GM18909 (cell line): ENCODE measurements at regions not wholly inside any gene's neighbourhood (a gene's known extent, or its start where the extent isn't known, plus 50 kb on each side); places are given as distances from the start of the nearest gene placed in this dataset.
"Not testable (repeated sequence)": the region's sequence is repeated elsewhere in the genome, so short reads cannot be mapped to it uniquely, and the experiment has no call there.

Experiments
- ATAC-seq: cut with Tn5 transposase; IDR thresholded peaks from one replicate; pipeline ENCODE4 v1.9.1; 2021; ENCODE audit warnings: mild to moderate bottlenecking; ENCODE audit not compliant: unreplicated experiment, poor library complexity

DNA sequence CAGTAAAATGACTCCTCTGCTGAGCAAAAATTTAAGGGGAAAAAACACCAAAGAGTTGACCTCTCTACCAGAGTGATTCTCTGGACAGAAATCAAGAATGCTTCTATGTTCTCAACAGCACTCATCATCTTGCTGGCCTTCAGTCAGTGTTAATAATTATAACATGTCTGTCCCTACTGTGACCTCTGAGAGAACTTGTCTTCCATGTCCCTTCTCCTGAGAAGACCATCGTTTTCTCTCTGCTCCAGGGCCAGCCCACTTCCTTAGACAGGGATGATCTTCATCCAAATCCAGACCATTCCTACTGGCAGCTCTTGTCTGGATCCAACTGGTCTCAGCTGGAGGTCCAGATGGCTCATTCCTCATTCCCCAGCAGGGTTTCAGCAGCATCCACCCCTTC lies 139.0 kb upstream of the NECTIN3 start:
- ATAC-seq, result no peak

DNA sequence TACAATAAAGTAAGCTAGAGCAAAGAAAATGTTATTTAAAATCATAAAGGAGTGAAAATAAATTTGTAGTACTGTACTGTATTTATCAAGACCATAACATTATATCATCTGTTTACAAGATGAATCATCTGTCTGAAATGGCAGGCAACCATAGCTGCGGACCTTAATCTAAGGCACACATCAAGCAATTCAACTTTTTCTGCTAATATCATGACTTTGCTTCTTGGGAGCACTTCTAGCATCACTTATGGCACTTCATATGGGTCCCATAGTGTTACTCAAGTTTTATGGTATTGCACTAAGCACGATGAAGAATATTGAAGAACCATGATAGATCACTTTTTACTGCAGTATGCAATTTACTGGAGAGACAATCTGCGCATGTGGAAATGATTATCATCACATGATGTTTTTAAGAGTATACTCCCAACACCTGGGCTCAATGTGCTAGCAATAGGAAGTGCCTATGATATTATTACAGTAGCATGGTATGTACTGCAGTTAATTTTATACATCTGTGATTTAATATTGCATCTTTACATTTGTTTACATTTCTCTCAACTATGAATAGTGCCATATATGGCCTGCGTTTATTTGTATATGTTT lies 137.7 kb upstream of the NECTIN3 start:
- no peak for ATAC-seq

DNA sequence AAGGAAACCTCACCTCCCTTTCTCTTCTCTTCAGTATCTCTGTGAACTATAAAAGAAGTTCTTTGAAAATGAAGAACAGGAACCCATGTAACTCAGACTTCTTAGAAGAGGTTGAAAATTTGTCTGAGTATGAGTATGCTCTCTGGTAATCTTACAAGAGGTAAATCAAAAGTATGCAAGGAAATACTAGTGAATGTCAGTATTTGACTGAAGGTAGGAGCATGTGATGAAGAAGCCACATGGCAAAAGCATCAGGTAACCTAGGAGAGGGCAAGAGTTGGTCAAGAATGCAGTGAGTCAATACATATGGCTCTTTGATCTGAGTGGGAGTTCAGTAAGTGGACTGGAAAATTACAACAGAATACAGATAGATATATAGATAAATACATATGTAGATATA lies 133.0 kb upstream of the NECTIN3 start:
- no peak for ATAC-seq

DNA sequence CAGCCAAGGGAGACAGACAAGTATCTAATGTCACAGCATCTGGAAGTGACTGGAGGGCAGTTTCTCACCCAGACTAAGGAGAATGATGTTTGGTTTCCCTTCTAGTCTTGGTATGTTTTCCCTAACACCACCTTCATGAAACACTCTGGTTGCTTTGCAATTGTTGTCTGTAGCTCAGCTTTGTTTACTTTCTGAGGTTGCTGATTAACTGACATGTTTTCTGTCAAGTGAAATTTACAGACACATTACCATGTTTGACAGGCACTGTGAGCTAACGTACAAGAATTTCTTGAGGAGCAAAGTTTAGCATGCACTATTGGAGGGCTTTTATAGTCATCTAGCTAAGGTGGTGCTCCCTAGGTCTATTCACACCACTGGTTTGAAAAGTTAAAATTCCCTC lies 131.6 kb upstream of the NECTIN3 start:
- ATAC-seq, result no peak

DNA sequence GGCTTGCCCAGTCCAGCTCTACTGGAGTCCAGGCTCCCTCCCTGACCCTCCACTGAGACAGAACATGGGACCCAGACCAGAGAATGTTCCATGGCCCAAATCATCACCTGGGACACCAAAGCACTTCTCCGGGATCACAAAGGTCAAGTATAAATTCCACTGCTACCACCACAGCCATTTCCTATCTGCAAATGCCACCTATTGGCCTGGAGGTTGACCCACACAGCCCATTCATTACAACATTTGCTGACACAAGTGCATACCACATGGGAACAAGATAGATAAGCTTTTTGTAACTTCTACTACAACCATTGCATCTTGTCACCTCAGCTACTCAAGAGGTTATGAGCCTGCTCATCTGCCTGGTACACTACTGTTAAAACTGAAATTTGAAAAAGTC lies 126.8 kb upstream of the NECTIN3 start:
- no peak for ATAC-seq

DNA sequence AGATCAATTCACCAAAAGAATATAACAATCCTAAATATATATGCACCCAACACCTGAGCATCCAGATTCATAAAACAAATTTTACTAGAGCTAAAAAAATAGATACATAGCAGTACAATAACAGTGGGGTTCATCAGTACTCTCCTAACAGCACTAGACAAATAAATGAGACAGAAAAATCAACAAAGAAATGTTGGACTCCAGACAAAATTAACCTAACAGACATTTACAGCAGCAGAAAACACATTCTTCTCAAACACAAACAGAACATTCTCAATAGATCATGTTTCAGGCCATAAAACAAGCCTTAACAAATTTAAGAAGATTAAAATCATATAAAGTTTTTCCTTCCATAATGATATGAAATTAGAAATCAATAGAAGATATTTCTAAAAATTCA lies 124.8 kb upstream of the NECTIN3 start:
- ATAC-seq, result no peak

DNA sequence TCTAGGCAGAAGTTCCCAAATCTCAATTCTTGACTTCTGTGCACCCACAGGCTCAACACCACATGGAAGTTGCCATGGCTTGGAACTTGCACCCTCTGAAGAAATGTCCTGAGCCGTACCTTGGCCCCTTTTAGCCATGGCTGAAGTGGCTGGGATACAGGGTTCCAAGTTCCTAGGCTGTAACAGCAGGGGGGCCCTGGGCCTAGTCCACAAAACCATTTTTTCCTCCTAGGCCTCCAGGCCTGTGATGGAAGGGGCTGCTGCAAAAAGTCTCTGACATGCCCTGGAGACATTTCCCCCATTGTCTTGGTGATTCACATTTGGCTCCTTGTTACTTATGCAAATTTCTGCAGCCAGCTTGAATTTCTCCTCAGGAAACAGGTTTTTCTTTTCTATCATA lies 122.4 kb upstream of the NECTIN3 start:
- not testable (repeated sequence) for ATAC-seq

DNA sequence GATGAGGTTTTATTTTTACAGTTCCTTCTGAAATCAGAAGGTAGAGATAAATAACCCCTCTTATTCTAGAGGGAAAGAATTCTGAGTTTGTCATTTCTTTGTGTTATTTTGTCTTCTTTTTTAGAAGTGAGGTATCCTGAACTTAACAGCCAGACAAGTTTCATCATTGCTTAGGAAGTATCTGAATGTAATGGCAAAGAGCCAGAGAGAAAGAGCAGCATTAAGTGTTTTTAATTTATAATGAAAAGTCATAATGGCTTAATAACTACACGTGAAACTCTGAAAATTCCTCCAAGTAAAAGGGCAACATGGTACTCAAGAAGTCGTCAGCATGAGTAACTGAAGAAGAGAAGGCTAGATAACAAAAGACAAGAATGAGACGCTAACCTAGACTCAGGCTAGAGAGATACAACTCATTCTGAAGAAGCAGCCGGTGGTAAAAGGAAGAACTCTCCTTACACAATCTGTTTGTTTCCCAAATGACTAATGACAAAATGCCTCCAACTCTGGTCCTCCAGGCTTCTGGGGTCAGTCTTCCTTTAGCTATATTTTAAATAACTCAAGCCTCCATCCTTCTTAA lies 116.2 kb upstream of the NECTIN3 start:
- ATAC-seq, result no peak

DNA sequence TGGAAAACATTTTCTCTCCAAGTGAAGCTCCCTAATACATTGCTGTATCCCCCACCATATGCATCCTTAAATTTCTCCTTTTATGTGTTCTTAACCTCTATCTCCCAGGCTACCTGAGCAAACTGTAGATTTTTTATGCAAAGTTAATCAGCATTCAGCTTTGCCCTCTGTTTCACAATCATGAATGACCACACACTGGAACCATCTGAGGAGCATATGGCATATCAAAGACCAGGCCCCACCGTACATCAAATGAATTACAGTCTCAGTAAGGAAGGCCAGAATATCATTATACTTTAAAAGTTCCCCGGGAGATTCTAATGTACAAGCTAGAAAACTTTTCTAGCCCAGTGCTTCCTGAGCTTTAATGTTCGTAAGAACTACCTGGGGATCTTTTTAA lies 115.5 kb upstream of the NECTIN3 start:
- ATAC-seq, result no peak

DNA sequence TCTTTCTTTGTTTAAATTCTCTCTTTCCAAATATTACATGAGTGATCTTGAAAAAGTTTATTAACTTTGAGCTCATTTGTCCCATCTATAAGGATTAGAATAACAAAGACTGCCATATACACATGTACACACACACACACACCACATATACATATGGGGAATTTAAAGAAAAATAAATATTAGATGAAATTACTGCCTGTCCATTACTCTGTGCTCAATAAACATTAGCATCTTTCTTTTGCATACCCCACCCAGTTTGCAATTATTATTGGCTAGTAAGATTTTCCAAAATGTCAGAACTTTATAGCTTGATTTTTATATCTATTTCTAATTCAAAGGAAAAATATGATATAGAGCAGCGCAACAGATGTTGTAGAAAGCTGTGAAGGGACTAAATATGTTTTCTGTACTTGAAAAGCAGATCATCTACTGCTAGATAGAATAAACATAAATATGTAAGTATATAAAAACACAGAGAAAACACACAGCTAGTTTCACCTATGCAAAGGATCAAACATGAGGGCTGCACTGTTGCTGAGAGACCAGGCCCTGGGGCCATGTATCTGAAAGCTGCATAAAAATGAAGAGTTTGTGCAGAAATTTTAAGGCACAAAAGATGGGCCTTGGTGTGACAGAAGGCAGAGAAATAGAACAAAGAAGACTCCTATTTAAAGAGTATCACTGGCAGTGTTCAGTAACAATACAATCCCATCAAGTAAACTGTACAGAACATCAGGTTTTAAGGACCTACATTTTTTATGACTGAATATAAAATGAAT lies 114.2 kb upstream of the NECTIN3 start:
- ATAC-seq, result no peak

DNA sequence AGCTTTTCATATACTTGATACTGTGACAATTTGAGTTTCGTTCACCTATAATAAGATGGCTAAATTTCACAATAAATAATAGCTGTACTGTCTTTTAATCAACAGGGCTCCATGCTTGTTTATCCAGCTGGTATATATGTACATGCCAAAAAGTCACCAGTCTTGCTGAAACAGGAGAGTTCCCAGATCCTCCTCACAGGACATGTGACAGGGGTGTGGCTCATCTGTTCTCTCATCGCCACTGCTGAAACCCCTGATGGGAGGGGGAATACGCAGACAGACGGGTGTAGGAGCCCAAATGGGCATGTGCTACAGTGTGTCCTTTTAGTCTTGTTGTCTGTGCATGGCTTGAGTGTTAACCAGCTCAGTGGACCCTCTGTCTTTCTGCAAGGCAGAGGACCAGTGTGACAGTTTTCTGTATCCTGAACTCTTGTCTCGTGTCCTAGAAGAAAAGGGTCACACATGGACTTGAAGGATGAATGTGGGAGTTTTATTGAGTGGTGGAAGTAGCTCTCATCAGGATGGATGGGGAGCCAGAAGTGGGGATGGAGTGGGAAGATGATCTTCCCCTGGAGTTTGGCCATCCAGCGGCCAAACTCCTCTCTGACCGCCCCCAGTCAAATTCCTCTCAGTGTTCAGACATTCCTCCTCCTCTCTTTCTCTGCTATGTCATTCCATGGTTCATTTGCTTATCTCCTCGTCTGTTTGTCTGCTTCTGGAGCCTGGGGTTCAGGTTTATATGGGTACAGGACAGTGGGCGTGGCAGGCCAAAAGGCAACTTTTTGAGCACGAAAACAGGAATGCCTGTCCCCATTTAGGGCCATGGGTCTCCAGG lies 113.1 kb upstream of the NECTIN3 start:
- no peak for ATAC-seq

DNA sequence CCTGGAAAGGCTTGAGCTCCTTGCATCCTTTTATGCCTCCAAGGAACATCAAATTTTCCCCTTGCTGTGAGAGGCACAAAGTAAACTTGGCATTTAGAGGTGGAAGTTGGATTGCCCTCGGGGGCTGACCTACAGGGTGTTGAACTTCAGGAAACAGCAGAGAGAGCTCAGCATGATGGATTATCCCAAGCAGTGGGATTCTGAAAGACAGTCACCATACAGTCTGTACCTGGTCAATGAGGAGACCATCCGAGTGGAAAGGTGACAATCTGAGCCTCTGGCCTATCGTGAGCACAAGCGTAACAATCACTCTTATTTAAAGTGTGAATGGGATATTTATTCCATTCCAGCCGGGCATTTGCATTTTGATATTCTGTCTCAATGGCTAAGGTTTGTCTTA lies 105.6 kb upstream of the NECTIN3 start:
- no peak for ATAC-seq

DNA sequence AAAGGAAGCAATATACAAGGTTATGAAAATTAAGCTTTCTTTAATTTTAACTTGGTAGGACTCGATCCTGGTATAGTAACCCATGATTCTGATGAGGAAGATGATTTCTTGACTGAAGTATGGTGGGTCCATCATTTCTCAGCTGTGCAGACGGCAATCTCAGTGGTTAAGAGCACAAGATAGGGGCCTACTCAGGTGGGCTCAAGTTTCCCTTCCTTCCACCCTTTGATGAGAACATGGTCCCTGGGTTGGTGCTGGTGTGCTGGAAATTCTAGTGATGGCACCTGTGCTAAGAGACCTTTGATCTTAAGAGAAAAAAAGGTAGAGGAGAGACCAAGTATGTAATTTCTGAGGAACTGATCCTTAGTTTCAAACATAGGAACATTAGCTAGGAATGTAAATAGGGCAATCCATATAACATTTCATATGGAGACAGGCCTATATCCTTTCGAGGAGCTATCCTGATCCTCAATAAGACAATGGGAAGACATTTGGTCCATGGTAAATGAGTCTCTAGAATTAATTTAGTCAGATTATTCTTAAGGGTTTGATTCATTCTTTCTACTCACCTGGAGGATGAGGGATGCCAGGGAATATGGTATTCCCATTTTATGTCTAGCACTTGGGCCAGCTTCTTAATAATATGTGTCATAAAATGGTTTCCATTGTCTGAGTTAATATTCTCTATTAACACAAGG lies 104.5 kb upstream of the NECTIN3 start:
- no peak for ATAC-seq

DNA sequence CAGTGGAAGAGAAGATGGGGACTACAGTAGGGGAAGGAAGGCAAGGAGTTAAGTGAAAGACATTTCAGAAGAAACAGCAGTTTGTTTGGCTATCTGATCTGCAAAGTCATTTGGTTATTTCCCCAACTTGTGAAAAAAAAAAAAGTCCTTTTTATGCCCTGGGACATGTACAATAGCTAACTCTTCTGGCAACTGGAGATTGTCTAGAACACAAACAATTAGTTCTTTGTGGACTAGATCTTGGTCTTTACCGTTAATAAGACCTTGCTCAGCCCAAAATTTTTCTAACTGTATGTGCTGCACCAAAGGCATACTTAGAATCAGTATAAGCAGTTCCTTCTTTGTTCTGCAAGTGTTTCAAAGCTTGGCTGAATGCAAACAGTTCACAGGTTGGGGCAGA lies 103.5 kb upstream of the NECTIN3 start:
- no peak for ATAC-seq

DNA sequence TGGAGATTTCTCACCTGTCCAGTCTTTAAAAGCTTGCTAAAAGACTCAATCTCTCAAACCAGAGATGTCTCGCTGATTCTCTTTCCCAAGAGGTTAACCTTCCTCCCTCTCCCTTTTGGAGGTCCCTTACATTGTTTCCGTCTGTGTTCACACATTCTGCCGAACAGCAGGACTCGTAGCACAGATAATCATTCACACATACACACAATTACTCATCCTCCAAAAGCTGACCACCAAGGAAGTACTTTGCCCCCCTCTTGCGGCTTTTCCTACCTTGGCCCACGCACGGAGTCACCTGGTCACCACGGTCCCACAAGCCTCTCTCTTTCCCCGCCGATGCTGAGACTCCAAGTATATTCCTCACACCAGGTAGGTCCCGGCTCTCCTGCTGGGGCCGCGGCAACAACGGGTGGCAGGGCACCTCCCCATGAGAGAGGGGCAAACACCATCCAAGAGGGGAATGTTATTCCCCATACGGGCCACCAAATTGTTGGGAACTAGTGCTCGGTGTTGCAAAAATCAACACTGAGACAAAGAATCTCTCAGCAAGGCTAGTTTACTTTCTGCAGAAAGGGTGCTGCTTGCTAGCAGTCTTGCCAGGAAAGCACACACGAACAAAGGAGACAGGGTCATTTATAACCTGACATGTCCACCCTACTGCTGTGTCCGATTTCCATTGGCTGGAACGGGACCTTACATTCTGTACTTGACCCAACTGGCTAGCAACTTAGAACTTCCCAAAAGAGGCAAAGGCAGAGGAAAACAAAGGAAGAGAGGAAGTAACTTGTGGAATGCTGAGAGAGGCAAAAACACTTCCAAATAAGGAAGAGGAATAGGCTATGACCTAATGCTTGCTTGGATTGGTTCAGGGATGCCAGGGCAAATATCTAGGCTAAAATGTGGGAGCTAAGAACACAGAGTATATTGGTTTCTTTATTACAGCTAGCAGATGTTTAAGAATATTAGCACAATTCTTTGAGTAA lies 102.1 kb upstream of the NECTIN3 start:
- ATAC-seq, result no peak

DNA sequence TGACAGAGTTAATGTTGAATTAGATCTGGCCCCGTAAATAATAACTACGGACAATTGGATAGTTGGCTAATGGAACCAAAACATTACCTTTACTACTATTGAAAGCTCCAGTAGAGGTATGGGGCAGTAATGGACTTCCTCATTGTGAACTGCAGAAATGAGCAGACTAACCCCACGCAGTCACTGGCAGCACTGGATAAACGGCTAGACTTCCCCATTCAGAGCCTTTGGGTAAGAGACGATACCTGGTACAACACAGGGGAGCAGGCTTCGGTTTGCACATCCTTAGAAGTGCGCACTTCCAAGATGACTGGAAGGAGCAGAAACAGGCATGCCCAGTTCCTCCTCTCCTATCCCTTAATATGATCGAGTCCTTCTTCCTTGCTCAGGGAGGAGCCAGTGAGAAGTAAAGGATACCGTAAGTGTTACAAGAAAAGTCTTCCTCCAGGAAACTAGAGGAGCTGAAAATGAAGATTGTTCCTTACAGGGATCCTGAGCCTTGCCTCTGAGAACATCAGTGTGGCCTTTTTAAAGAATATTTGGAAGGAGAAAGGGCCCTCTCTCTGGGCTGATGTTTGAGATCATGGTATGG lies 100.5 kb upstream of the NECTIN3 start:
- no peak for ATAC-seq

DNA sequence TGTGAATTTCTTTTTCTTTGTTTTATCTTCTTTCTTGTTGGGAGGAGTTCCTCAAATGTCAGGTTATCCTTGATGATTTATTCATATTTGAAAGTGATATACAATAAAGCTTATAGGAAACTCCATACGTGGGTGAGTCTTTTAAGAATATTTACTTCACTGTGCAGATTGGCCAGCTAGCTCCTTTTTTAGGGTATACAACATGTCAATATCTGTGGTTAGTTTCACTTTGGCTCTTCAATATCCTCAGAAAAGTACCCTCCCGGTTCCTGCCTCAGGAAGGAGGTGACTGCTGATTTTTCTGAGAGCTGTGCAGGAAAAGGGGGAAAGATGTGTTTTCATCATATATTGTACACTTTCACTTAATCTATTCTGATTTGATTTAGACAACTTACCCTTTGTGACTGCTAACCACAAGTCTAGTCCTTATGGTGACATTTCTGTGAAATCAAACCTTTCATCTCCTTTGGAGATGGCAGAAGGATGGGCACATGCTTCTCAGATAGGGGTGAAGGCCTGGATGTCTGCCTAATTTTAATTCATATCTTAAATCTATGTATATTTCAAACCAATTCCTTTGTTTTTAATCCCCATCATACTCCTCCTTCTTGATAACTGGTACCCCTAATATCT lies 98.2 kb upstream of the NECTIN3 start:
- ATAC-seq, result no peak

DNA sequence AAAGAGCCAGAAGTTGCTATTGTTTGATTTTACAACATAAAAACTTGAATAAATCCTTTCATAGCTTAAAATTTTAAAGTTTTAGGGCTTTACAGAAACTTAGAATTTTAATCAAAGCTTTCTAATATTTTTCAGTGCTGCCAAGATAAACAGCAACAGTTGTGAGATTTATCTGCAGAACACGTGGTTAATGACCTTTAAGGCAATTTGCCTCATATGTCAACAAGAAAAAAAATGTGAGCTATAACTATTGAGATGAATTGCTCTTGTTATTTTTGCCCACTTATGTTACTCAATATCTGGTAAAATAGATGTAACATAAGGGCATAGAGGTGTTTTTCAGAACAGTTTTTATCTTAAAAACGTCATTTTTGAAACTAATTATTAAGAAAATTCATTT lies 96.7 kb upstream of the NECTIN3 start:
- no peak for ATAC-seq
